Endothelial cell (in vitro differentiated cells): ENCODE measurements at regions not wholly inside any gene's neighbourhood (a gene's known extent, or its start where the extent isn't known, plus 50 kb on each side); places are given as distances from the start of the nearest gene placed in this dataset.

ENCODE experiments used
- DNase-seq: peaks from one replicate; pipeline ENCODE4 v3.0.0; 2021; ENCODE audit warnings: low spot score
- H3K27ac Mint-ChIP-seq: one replicate; pipeline ENCODE4 v1.8.0; 2021; ENCODE audit warnings: mixed read lengths, inconsistent platforms; ENCODE audit not compliant: unreplicated experiment
- H3K27me3 Mint-ChIP-seq: one replicate; pipeline ENCODE4 v1.8.0; 2021; ENCODE audit warnings: mild to moderate bottlenecking, moderate library complexity, mixed read lengths, inconsistent platforms; ENCODE audit not compliant: unreplicated experiment
- H3K36me3 Mint-ChIP-seq: one replicate; pipeline ENCODE4 v1.8.0; 2021; ENCODE audit warnings: mild to moderate bottlenecking, low read depth, mixed read lengths, inconsistent platforms; ENCODE audit not compliant: unreplicated experiment
- H3K4me1 Mint-ChIP-seq: one replicate; pipeline ENCODE4 v1.8.0; 2021; ENCODE audit warnings: mild to moderate bottlenecking, mixed read lengths, inconsistent platforms; ENCODE audit not compliant: unreplicated experiment
- H3K4me3 Mint-ChIP-seq: one replicate; pipeline ENCODE4 v1.8.0; 2021; ENCODE audit warnings: mild to moderate bottlenecking, mixed read lengths, inconsistent platforms; ENCODE audit not compliant: unreplicated experiment
- H3K9me3 Mint-ChIP-seq: one replicate; pipeline ENCODE4 v1.8.0; 2021; ENCODE audit warnings: mixed read lengths, inconsistent platforms; ENCODE audit not compliant: unreplicated experiment
- TF ChIP-seq, protein P1 (sequence below): fragments of 200-600 bp; sonication (generic); IDR thresholded peaks from one replicate; pipeline ENCODE4 v1.5.0; 2021; ENCODE audit warnings: antibody characterized with exemption; ENCODE audit not compliant: unreplicated experiment

DNA sequence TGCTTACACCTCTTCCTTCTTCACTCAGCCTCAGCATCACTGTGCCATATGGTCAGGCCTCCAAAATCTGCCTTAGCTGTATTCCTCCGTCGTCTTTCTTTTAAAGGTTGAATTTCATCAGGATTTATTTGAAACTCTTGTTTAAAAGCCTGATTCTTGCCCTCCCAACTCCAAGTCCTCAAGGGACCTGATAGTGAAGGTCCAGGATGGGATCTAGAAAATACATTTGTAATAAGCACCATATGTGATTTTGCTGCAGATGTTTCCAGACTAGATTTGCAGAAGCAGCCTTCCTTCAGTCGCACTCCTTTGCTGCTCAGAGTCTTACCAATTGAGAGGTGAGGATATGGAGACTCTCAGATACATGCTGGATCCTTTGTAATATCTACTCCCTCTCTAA, 101.0 kb upstream of the ANKRD1 start:
- TF ChIP-seq, protein P1, sequence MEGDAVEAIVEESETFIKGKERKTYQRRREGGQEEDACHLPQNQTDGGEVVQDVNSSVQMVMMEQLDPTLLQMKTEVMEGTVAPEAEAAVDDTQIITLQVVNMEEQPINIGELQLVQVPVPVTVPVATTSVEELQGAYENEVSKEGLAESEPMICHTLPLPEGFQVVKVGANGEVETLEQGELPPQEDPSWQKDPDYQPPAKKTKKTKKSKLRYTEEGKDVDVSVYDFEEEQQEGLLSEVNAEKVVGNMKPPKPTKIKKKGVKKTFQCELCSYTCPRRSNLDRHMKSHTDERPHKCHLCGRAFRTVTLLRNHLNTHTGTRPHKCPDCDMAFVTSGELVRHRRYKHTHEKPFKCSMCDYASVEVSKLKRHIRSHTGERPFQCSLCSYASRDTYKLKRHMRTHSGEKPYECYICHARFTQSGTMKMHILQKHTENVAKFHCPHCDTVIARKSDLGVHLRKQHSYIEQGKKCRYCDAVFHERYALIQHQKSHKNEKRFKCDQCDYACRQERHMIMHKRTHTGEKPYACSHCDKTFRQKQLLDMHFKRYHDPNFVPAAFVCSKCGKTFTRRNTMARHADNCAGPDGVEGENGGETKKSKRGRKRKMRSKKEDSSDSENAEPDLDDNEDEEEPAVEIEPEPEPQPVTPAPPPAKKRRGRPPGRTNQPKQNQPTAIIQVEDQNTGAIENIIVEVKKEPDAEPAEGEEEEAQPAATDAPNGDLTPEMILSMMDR = no peak
- Mint-ChIP-seq H3K4me3 (no peak overlapping the region), H3K27ac (no peak overlapping the region), H3K9me3 (no peaks in the 10 kb centered on the region), H3K36me3 (no peaks in the 10 kb centered on the region), H3K27me3 (no peaks in the 10 kb centered on the region), H3K4me1 (peaks cover 17% of the 10 kb centered on the region)
- no peak for DNase-seq

DNA sequence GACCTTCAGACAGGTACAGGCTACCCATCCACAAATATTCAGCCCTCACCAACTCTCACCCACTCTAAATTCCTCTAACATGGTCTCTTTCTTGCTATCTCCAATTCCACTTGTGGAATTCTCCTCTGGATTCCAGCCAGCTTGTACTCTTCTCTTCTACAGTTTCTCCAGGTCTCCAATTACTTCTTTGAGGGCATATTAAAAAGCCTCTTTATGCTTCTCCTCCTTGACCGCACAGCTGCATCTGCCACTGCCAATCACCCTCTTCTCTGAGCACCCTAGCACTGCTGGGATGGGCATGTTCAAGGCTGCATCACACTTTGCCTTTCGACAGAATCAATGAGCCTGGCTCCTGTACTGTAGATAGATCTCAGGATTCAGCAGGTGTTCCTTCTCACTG, 101.5 kb upstream of the ANKRD1 start:
- no peak overlapping the region for H3K27ac Mint-ChIP-seq
- TF ChIP-seq, protein P1 = no peak
- DNase-seq = no peak
- H3K9me3 Mint-ChIP-seq = no peaks in the 10 kb centered on the region
- H3K36me3 Mint-ChIP-seq = no peaks in the 10 kb centered on the region
- no peak overlapping the region for H3K4me3 Mint-ChIP-seq
- peaks cover 17% of the 10 kb centered on the region for H3K4me1 Mint-ChIP-seq
- H3K27me3 Mint-ChIP-seq = no peaks in the 10 kb centered on the region

DNA sequence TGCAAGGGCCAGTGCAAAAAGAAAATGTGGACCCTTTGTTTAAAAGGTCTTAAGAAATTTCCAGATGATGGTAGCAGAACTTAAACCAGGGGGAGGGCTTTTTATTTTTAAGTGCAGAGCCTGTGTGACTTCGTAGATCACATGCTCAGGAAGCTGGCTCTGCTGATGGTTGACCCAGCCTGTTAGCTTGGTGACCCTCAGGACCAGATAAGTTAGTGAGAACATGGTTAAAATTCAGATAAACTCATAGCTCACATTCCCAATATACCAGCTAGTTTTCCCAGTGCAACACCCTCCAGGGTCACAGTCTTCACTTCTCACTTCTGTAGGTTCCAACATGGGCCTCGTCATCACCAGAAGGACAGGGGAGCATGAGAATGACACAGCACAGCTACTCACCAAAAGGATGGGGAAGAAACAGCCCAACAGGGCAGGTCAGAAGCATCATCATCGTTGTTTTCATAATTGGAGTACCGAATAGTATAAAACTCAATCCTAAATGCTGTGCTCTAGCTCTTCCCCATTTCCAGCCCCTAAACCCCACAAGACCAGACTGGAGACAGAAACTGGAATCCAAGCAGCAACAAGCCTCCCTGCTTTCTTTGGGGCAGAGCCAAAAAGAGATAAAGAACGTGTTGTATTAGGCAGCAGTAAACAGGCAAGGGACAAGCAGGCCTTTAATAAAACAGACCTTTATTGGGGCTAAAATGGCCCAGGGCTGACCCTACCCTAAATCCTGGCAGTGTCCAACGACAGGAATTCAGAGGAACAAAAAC, 102.2 kb upstream of the ANKRD1 start:
- no peaks in the 10 kb centered on the region for H3K36me3 Mint-ChIP-seq
- no peak overlapping the region for H3K4me3 Mint-ChIP-seq
- H3K27ac Mint-ChIP-seq = no peak overlapping the region
- no peaks in the 10 kb centered on the region for H3K27me3 Mint-ChIP-seq
- TF ChIP-seq, protein P1 = no peak
- peaks cover 17% of the 10 kb centered on the region for H3K4me1 Mint-ChIP-seq
- no peak for DNase-seq
- H3K9me3 Mint-ChIP-seq = no peaks in the 10 kb centered on the region

DNA sequence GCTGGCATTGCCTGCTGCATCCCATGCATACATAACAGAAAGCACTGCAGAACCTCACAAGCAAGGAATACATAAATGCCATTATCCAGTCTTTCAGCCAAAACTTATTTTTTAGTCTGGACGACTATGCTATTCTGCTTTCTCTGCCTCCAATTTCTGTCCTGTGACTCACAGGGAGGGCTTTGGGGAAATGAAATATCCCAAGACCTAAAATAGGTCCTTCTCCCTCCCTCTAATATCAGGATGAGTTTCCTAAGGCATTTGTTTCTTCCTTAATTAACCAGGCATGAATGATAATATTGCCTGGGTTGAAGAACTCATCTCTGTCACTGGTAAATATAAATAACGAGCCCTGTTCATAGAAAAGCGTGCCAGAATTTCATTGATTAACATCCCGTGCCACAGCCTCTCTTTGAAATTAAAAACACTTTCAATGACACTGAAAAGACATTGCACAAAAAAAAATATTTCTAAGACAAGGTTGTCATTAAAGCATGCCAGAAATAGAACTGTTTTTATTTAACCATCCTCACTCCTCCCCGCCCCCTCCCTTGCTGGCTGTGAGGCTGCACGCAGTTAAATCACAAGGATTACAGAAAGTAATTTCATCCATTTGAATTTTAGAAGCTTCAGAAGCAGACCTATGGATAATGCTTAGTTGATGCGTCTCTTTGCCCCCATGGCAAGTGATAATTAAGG, 103.0 kb upstream of the ANKRD1 start:
- no peak for DNase-seq
- no peak overlapping the region for H3K27ac Mint-ChIP-seq
- no peaks in the 10 kb centered on the region for H3K9me3 Mint-ChIP-seq
- no peak overlapping the region for H3K4me3 Mint-ChIP-seq
- no peaks in the 10 kb centered on the region for H3K27me3 Mint-ChIP-seq
- no peaks in the 10 kb centered on the region for H3K36me3 Mint-ChIP-seq
- H3K4me1 Mint-ChIP-seq = peaks cover 17% of the 10 kb centered on the region
- TF ChIP-seq, protein P1 = no peak

DNA sequence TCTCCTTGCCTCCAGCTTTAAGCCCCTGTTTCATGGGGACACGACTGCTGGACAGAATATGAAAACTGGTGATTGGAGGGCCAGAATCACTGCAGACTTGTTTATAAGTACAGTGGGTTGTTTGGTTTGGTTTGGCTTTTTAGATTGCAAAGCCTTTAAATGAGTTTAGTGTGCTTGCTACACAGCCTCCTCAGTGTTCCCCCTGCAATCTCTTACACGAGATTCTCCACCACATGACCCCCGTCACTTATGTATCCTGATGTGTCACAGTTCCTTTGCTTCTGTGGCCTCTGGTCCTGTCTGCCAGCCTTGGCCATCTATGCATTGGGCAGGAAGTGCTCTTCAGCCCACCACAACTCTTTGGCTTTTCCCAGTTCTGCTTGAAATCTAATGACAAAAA, 103.7 kb upstream of the ANKRD1 start:
- H3K4me1 Mint-ChIP-seq = peaks cover 17% of the 10 kb centered on the region
- H3K9me3 Mint-ChIP-seq = no peaks in the 10 kb centered on the region
- H3K36me3 Mint-ChIP-seq = no peaks in the 10 kb centered on the region
- no peak overlapping the region for H3K27ac Mint-ChIP-seq
- DNase-seq = no peak
- no peaks in the 10 kb centered on the region for H3K27me3 Mint-ChIP-seq
- H3K4me3 Mint-ChIP-seq = no peak overlapping the region
- TF ChIP-seq, protein P1 = no peak
